ENCODE measurements at regions not wholly inside any gene's neighbourhood (a gene's known extent, or its start where the extent isn't known, plus 50 kb on each side); places are given as distances from the start of the nearest gene placed in this dataset.

DNA sequence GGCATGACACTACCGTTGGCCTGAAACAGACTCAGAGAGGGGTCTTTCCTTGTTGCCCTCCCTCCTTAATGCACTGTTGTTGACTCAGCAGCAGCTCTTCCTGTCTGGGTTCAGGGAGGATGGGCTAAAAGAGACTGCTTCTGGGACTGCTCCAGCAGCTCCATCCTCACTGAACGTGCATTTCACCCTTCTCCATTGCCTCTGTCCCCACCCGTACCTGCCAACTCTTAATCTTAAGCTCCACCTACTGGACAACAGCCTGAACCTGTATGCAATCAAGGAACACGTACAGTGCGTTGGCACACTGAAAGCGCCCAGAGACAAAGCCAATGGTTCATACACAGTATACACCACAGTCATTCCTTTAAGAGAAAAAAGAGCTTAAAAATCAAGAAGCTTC, 230.8 kb upstream of the RAB6C start:
- Mint-ChIP-seq H3K4me1 (peaks cover 21% of the 10 kb centered on the region), H3K27me3 (ENCODE audit: low read depth) (peaks cover 6% of the 10 kb centered on the region), H3K27ac (peak overlapping the region; percentile 24 to 56 (median 40)), H3K4me3 (no peak overlapping the region), H3K9me3 (peaks cover 22% of the 10 kb centered on the region), H3K36me3 (ENCODE audit: low read depth) (peaks cover 4% of the 10 kb centered on the region)
- TF ChIP-seq, protein P1, sequence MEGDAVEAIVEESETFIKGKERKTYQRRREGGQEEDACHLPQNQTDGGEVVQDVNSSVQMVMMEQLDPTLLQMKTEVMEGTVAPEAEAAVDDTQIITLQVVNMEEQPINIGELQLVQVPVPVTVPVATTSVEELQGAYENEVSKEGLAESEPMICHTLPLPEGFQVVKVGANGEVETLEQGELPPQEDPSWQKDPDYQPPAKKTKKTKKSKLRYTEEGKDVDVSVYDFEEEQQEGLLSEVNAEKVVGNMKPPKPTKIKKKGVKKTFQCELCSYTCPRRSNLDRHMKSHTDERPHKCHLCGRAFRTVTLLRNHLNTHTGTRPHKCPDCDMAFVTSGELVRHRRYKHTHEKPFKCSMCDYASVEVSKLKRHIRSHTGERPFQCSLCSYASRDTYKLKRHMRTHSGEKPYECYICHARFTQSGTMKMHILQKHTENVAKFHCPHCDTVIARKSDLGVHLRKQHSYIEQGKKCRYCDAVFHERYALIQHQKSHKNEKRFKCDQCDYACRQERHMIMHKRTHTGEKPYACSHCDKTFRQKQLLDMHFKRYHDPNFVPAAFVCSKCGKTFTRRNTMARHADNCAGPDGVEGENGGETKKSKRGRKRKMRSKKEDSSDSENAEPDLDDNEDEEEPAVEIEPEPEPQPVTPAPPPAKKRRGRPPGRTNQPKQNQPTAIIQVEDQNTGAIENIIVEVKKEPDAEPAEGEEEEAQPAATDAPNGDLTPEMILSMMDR (IDR thresholded peaks at IDR 0.05; ENCODE audit: unreplicated experiment in 3 of 3): peak; percentile 13 to 36 (median 14)

DNA sequence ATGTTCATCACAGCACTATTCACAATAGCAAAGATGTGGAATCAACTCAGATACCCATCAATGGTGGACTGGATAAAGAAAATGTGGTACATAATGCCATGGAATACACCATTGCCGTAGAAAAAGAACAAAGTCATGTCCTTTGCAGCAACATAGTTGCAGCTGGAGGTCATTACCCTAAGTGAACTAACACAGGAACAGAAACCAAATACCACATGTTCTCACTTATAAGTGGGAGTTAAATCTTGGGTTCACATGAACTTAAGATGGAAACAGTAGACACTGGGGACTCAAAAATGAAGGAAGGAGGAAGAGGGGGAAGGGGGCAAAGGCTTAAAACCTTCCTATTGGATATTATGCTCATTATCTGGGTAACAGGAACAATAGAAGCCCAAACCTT, 228.1 kb upstream of the RAB6C start:
- H3K27me3 Mint-ChIP-seq (ENCODE audit: low read depth): peaks cover 4% of the 10 kb centered on the region
- H3K9me3 Mint-ChIP-seq: peaks cover 18% of the 10 kb centered on the region
- H3K4me3 Mint-ChIP-seq: no peak overlapping the region
- peaks cover 12% of the 10 kb centered on the region for H3K4me1 Mint-ChIP-seq
- H3K36me3 Mint-ChIP-seq (ENCODE audit: low read depth): peaks cover 4% of the 10 kb centered on the region
- peak overlapping the region in 1 of 3 experiments; percentile 34 for H3K27ac Mint-ChIP-seq
- TF ChIP-seq, protein P1 (IDR thresholded peaks at IDR 0.05; ENCODE audit: unreplicated experiment in 3 of 3): no peak

DNA sequence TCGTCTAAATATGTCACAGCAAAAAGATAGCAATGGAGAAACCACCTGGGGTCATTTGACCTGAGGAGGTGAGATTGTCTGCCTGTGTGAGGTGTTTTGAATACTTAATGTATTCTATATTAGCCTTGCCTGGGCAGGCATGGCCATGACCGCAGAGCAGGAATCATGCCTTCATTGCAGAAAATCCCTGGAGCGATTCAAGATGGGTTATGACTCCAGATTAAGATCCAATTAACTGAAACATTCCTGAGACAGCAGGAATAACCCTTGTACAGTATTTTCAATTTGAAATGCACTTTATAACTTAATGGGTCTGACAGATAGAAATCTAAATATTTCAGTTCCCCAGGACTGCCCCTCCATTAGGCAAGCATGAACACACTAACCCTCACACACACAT, 227.3 kb upstream of the RAB6C start:
- Mint-ChIP-seq H3K4me3 (no peak overlapping the region), H3K36me3 (ENCODE audit: low read depth) (peaks cover 4% of the 10 kb centered on the region), H3K9me3 (peaks cover 17% of the 10 kb centered on the region), H3K27me3 (ENCODE audit: low read depth) (peaks cover 4% of the 10 kb centered on the region), H3K27ac (peak overlapping the region; percentile 6 to 37 (median 20)), H3K4me1 (peaks cover 12% of the 10 kb centered on the region)
- TF ChIP-seq, protein P1 (IDR thresholded peaks at IDR 0.05; ENCODE audit: unreplicated experiment in 3 of 3): no peak

DNA sequence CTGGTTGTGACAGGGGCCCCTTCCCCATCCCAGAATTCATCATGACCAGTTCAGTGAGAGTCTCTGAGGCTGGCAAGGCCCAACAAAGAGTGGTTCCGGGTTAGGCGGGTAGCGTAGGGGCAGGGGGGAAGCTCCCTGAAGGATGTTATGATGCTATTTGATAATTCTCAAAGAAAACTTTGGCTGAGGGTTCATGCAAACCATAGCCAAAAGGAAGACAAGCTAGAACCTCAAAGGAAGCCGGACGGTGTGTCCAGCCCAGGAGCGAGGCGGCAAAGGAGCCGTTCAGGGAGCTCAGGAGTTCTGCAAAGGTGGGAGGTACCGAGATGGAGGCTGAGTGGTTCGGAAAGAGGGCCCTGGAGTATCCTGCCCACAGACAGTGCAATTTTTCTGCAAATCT, 226.8 kb upstream of the RAB6C start:
- H3K27me3 Mint-ChIP-seq (ENCODE audit: low read depth): peaks cover 4% of the 10 kb centered on the region
- H3K36me3 Mint-ChIP-seq (ENCODE audit: low read depth): peaks cover 4% of the 10 kb centered on the region
- H3K27ac Mint-ChIP-seq: peak overlapping the region; percentile 6 to 37 (median 20)
- peaks cover 12% of the 10 kb centered on the region for H3K4me1 Mint-ChIP-seq
- TF ChIP-seq, protein P1 (IDR thresholded peaks at IDR 0.05; ENCODE audit: unreplicated experiment in 3 of 3): no peak
- no peak overlapping the region for H3K4me3 Mint-ChIP-seq
- H3K9me3 Mint-ChIP-seq: peaks cover 16% of the 10 kb centered on the region

DNA sequence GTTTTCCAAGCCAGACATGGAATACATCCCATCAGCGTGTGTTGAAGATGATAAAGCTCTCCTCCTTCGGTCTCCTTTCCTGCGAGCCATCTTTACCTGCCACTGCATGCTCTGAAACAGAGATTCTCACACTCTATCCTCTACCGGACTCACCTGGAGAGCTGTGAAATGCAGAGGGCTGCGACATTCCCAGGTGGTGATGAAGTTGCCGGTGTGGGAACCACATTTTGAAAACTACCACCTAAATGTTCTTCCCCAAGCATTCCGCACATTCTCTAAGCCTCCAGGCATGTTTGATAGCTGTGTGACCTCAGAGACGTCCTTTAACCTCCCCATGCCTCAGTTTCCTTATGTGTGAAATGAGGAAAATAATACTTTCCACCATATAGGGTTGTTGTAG, 226.2 kb upstream of the RAB6C start:
- Mint-ChIP-seq H3K27me3 (ENCODE audit: low read depth) (peaks cover 4% of the 10 kb centered on the region), H3K9me3 (peaks cover 16% of the 10 kb centered on the region)

DNA sequence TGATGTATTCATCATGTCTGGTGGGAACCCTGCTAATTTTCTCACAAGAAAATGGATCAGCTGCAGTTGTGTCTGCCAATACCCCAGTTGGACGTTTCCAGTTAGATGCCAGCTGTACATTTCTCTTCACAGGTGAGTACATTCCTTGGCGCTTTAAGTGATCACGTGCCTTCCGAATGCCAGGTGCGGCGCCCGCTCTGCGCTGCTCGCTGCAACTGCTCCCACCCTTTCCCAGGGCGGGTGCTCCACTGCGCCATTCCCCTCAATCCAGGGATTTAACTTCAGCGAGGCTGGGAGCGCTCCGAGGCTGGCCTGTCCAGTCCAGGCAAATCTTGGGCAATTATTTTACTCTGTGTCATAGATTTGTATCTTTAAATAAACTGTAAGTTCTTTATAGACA, 225.0 kb upstream of the RAB6C start:
- peaks cover 12% of the 10 kb centered on the region for H3K9me3 Mint-ChIP-seq
- H3K4me1 Mint-ChIP-seq: peaks cover 15% of the 10 kb centered on the region
- TF ChIP-seq, protein P1 (IDR thresholded peaks at IDR 0.05; ENCODE audit: unreplicated experiment in 3 of 3): no peak
- no peaks in the 10 kb centered on the region for H3K27me3 Mint-ChIP-seq (ENCODE audit: low read depth)
- peaks cover 4% of the 10 kb centered on the region for H3K36me3 Mint-ChIP-seq (ENCODE audit: low read depth)
- no peak overlapping the region for H3K27ac Mint-ChIP-seq
- H3K4me3 Mint-ChIP-seq: no peak overlapping the region

More for the DNA sequence above, 226.2 kb upstream of the RAB6C start:
- TF ChIP-seq, protein P1 (IDR thresholded peaks at IDR 0.05; ENCODE audit: unreplicated experiment in 3 of 3): no peak
- Mint-ChIP-seq H3K4me3 (no peak overlapping the region), H3K4me1 (peaks cover 18% of the 10 kb centered on the region), H3K27ac (peak overlapping the region in 1 of 3 experiments; percentile 37), H3K36me3 (ENCODE audit: low read depth) (peaks cover 4% of the 10 kb centered on the region)

Measured in nephron (organoid).